HCT116 (cell line): ENCODE measurements at regions not wholly inside any gene's neighbourhood (a gene's known extent, or its start where the extent isn't known, plus 50 kb on each side); places are given as distances from the start of the nearest gene placed in this dataset.

ENCODE experiments used
- ATAC-seq: fragments of 200-7000 bp; cut with Tn5 transposase; 2 replicates; pipeline ENCODE4 v1.9.1; 2020; ENCODE audit warnings: mild to moderate bottlenecking, moderate library complexity
- BruUV-seq: library from RNA; stranded (reverse); fragments of 400-500 nt; replicated peaks from 2 replicates; lab custom pipeline; 2021; lab: Mats Ljungman, UMichigan
- CTCF ChIA-PET: fragments of 300-600 bp; sonication (Branson Sonifier 250); formaldehyde crosslinking; loops from one replicate; lab custom pipeline; 2021; ENCODE audit warnings: antibody characterized with exemption; lab: Charles Lee
- POLR2A ChIA-PET: fragments of 300-600, 350-600 bp; sonication (Branson Sonifier 250); formaldehyde crosslinking; loops from one replicate; lab custom pipeline; 2021; ENCODE audit warnings: antibody characterized with exemption; lab: Charles Lee
- RAD21 ChIA-PET, 2 experiments: fragments of 300-600 bp; sonication (Branson Sonifier 250); formaldehyde crosslinking; loops; one replicate each; lab custom pipeline; 2023; ENCODE audit warnings: low total read pairs in 2 of 2; ENCODE audit not compliant: uncharacterized antibody in 2 of 2, unreplicated experiment in 2 of 2, low non-redundant PET in 1 of 2; lab: Charles Lee
- DNase-seq: peaks from one replicate; pipeline ENCODE4 v3.0.0-alpha.2; 2010; ENCODE audit warnings: low read depth, low spot score
- H2AFZ ChIP-seq: fragments of 200-600 bp; shearing (Covaris generic), sonication (generic); 2 replicates; pipeline ENCODE4 v1.6.1; 2017; ENCODE audit warnings: low read depth, mixed run types, mixed read lengths, antibody characterized with exemption, low read length; ENCODE audit not compliant: poor library complexity, severe bottlenecking
- H3K27ac ChIP-seq: 2 replicates; pipeline ENCODE4 v1.5.1; 2012; ENCODE audit warnings: low read depth, low read length
- H3K27me3 ChIP-seq: fragments of 200-600 bp; sonication (generic); 2 replicates; pipeline ENCODE4 v1.6.1; 2016; ENCODE audit warnings: mixed run types, low read length, mixed read lengths; ENCODE audit not compliant: insufficient read depth
- H3K36me3 ChIP-seq, 2 experiments: fragments of 200-500 bp in 1 of 2; fragments of 200-600 bp in 1 of 2; sonication (Bioruptor generic) in 1 of 2; sonication (generic) in 1 of 2; 2 replicates each; pipeline versions ENCODE4 v1.5.1 to v1.6.1; 2014 to 2016; ENCODE audit warnings: low read length in 2 of 2, inconsistent platforms in 1 of 2, mixed read lengths in 1 of 2, mixed run types in 1 of 2; ENCODE audit not compliant: insufficient read depth in 2 of 2, control insufficient read depth in 1 of 2
- H3K4me1 ChIP-seq, 2 experiments: fragments of 200-600 bp in 1 of 2; sonication (generic) in 1 of 2; 2 replicates each; pipeline versions ENCODE4 v1.5.1 to v1.6.1; 2012 to 2017; ENCODE audit warnings: low read length in 2 of 2, inconsistent platforms in 1 of 2, mild to moderate bottlenecking in 1 of 2, mixed read lengths in 1 of 2, mixed run types in 1 of 2, moderate library complexity in 1 of 2; ENCODE audit not compliant: insufficient read depth in 2 of 2, control insufficient read depth in 1 of 2
- H3K4me2 ChIP-seq: fragments of 200-600 bp; sonication (generic); 2 replicates; pipeline ENCODE4 v1.6.1; 2017; ENCODE audit warnings: mixed run types, low read length, mixed read lengths
- H3K4me3 ChIP-seq, 2 experiments: fragments of 200-600 bp in 1 of 2; sonication (generic) in 1 of 2; replicated peaks in 1 of 2; 2 replicates each; pipeline ENCODE4 v1.5.1; 2011 to 2016; ENCODE audit warnings: low read length in 2 of 2, control low read depth in 1 of 2, low read depth in 1 of 2, mild to moderate bottlenecking in 1 of 2, mixed read lengths in 1 of 2, mixed run types in 1 of 2
- H3K79me2 ChIP-seq: fragments of 200-600 bp; sonication (generic); 2 replicates; pipeline ENCODE4 v1.6.1; 2017; ENCODE audit warnings: mild to moderate bottlenecking, mixed run types, low read length, moderate library complexity, mixed read lengths; ENCODE audit not compliant: insufficient read depth
- H3K9ac ChIP-seq: fragments of 200-600 bp; sonication (generic); 2 replicates; pipeline ENCODE4 v1.6.1; 2016; ENCODE audit warnings: low read length, mixed read lengths
- H3K9me2 ChIP-seq: fragments of 200-600 bp; sonication (generic), shearing (Covaris generic); 2 replicates; pipeline ENCODE4 v1.6.1; 2017; ENCODE audit warnings: mixed run types, mild to moderate bottlenecking, moderate library complexity; ENCODE audit not compliant: insufficient read depth
- H3K9me3 ChIP-seq, 2 experiments: fragments of 200-500 bp in 1 of 2; fragments of 200-600 bp in 1 of 2; sonication (Bioruptor generic) in 1 of 2; sonication (generic) in 1 of 2; 2 replicates each; pipeline ENCODE4 v1.6.1; 2014 to 2017; ENCODE audit warnings: low read length in 2 of 2, mixed read lengths in 2 of 2, inconsistent platforms in 1 of 2, low read depth in 1 of 2, mild to moderate bottlenecking in 1 of 2, mixed run types in 1 of 2, moderate library complexity in 1 of 2; ENCODE audit not compliant: control insufficient read depth in 1 of 2, insufficient read depth in 1 of 2
- H4K20me1 ChIP-seq: fragments of 200-600 bp; sonication (generic), shearing (Covaris generic); 2 replicates; pipeline ENCODE4 v1.6.1; 2017; ENCODE audit warnings: mixed run types, mild to moderate bottlenecking, moderate library complexity; ENCODE audit not compliant: insufficient read depth
- ATF3 ChIP-seq: IDR thresholded peaks from 2 replicates; pipeline ENCODE4 v1.6.1; 2012
- CBX3 ChIP-seq: IDR thresholded peaks from 2 replicates; pipeline ENCODE4 v1.6.1; 2012; ENCODE audit warnings: low read depth
- CEBPB ChIP-seq: IDR thresholded peaks from 2 replicates; pipeline ENCODE4 v1.6.1; 2012; ENCODE audit warnings: low read depth
- EGR1 ChIP-seq: IDR thresholded peaks from 2 replicates; pipeline ENCODE4 v1.6.1; 2012; ENCODE audit warnings: low read depth
- ELF1 ChIP-seq: IDR thresholded peaks from 2 replicates; pipeline ENCODE4 v1.6.1; 2012; ENCODE audit warnings: low read depth, borderline replicate concordance
- EZH2phosphoT487 ChIP-seq: fragments of 200-600 bp; IDR thresholded peaks from 2 replicates; pipeline ENCODE4 v1.6.1; 2018; ENCODE audit warnings: antibody characterized with exemption, borderline replicate concordance
- FOSL1 ChIP-seq: IDR thresholded peaks from 2 replicates; pipeline ENCODE4 v1.6.1; 2012; ENCODE audit warnings: low read depth
- RAD21 ChIP-seq: IDR thresholded peaks from 2 replicates; pipeline ENCODE4 v1.6.1; 2012; ENCODE audit warnings: low read depth, mild to moderate bottlenecking
- REST ChIP-seq: IDR thresholded peaks from 2 replicates; pipeline ENCODE4 v1.6.1; 2012; ENCODE audit warnings: low read depth
- SP1 ChIP-seq: IDR thresholded peaks from 2 replicates; pipeline ENCODE4 v1.6.1; 2012; ENCODE audit warnings: low read depth
- SRF ChIP-seq: IDR thresholded peaks from 2 replicates; pipeline ENCODE4 v1.6.1; 2012; ENCODE audit warnings: low read depth
- TCF7L2 ChIP-seq: IDR thresholded peaks from 2 replicates; pipeline ENCODE4 v1.7.0; 2011; ENCODE audit warnings: borderline replicate concordance, inconsistent platforms; ENCODE audit not compliant: insufficient read depth, insufficient read length; ENCODE audit errors: extremely low read depth
- ZFX ChIP-seq: fragments of 450-650 bp; IDR thresholded peaks from 2 replicates; pipeline ENCODE4 v1.6.1; 2017
- ZNF274 ChIP-seq: fragments of 200-500 bp; sonication (Bioruptor generic); IDR thresholded peaks from 2 replicates; pipeline ENCODE4 v1.6.1; 2014; ENCODE audit warnings: mild to moderate bottlenecking, low read depth, low read length, inconsistent platforms
- intact Hi-C: fragments of 100-400 bp; cut with micrococcal nuclease; formaldehyde crosslinking; loops from 2 replicates; pipeline ENCODE4 v1.10.0; 2022

- TF ChIP-seq TCF7L2 (no peak), RAD21 (no peak), ZFX (no peak), EZH2phosphoT487 (no peak), CEBPB (no peak), SRF (no peak), REST (no peak), SP1 (no peak)
Measured at GRCh38 chr3:139198929-139199328, 144.9 kb upstream of the MRPS22 start (continued).

- no peaks in the 10 kb centered on the region for H3K79me2 ChIP-seq
- no peaks in the 10 kb centered on the region for H3K9me2 ChIP-seq
- H2AFZ ChIP-seq = no peak overlapping the region
- H3K27me3 ChIP-seq = no peaks in the 10 kb centered on the region
- DNase-seq = no peak
- H3K4me3 ChIP-seq = no peak overlapping the region
- no peak overlapping the region for H3K27ac ChIP-seq
- no TSS peak for BruUV-seq
- TF ChIP-seq TCF7L2 (no peak), ELF1 (no peak), ATF3 (no peak), CBX3 (no peak), FOSL1 (no peak), RAD21 (no peak), ZNF274 (no peak), REST (no peak), EGR1 (no peak)
- peaks cover 13 to 19% of the 10 kb centered on the region in 2 experiments for H3K4me1 ChIP-seq
- intact Hi-C loops = loop anchor here (5.0 kb wide), 1 partner anchor 262 kb away; no protein-coding TSS in a partner anchor
- H3K36me3 ChIP-seq = no peaks in the 10 kb centered on the region
- POLR2A ChIA-PET = no interaction called here
- ATAC-seq = no peak
- RAD21 ChIA-PET = no interaction called here
- no peaks in the 10 kb centered on the region for H3K9me3 ChIP-seq
- CTCF ChIA-PET = no interaction called here
- no peak overlapping the region for H3K4me2 ChIP-seq
- H4K20me1 ChIP-seq = no peaks in the 10 kb centered on the region
- H3K9ac ChIP-seq = no peak overlapping the region
Measured at GRCh38 chr3:139199421-139200010, 144.3 kb upstream of the MRPS22 start.
